ENCODE measurements at regions not wholly inside any gene's neighbourhood (a gene's known extent, or its start where the extent isn't known, plus 50 kb on each side); places are given as distances from the start of the nearest gene placed in this dataset.

GRCh38 chr1:22259551-22260282 lies 116.8 kb upstream of the WNT4 start:
- Histone ChIP-seq H3K27me3 (ENCODE audit: control insufficient read depth, insufficient read depth, low read length) (no peaks in the 10 kb centered on the region), H3K36me3 (replicated peaks; ENCODE audit: control insufficient read depth, insufficient read depth, low read length) (no peaks in the 10 kb centered on the region), H3K4me3 (ENCODE audit: insufficient read depth, low read depth, low read length) (no peak overlapping the region)
- DNase-seq = peak; percentile 39

- Histone ChIP-seq H3K27me3 (ENCODE audit: control insufficient read depth, insufficient read depth, low read length) (no peaks in the 10 kb centered on the region), H3K4me3 (ENCODE audit: insufficient read depth, low read depth, low read length) (no peak overlapping the region), H3K36me3 (replicated peaks; ENCODE audit: control insufficient read depth, insufficient read depth, low read length) (no peaks in the 10 kb centered on the region)
- no peak for DNase-seq
Observed at GRCh38 chr1:22260860-22261432, 118.0 kb upstream of the WNT4 start.

GRCh38 chr1:22261580-22261979 lies 118.7 kb upstream of the WNT4 start:
- DNase-seq = no peak
- Histone ChIP-seq H3K4me3 (ENCODE audit: insufficient read depth, low read depth, low read length) (no peak overlapping the region), H3K36me3 (replicated peaks; ENCODE audit: control insufficient read depth, insufficient read depth, low read length) (no peaks in the 10 kb centered on the region), H3K27me3 (ENCODE audit: control insufficient read depth, insufficient read depth, low read length) (no peaks in the 10 kb centered on the region)

GRCh38 chr1:22262583-22262982 lies 119.7 kb upstream of the WNT4 start:
- H3K4me3 ChIP-seq (ENCODE audit: insufficient read depth, low read depth, low read length) = no peak overlapping the region
- H3K36me3 ChIP-seq (replicated peaks; ENCODE audit: control insufficient read depth, insufficient read depth, low read length) = no peaks in the 10 kb centered on the region
- peak; percentile 83 for DNase-seq
- H3K27me3 ChIP-seq (ENCODE audit: control insufficient read depth, insufficient read depth, low read length) = no peaks in the 10 kb centered on the region

- no peaks in the 10 kb centered on the region for H3K36me3 ChIP-seq (replicated peaks; ENCODE audit: control insufficient read depth, insufficient read depth, low read length)
- no peak for DNase-seq
- no peak overlapping the region for H3K4me3 ChIP-seq (ENCODE audit: insufficient read depth, low read depth, low read length)
- no peaks in the 10 kb centered on the region for H3K27me3 ChIP-seq (ENCODE audit: control insufficient read depth, insufficient read depth, low read length)
Observed at GRCh38 chr1:22263359-22263758, 120.5 kb upstream of the WNT4 start.

GRCh38 chr1:22264464-22265341 lies 121.8 kb upstream of the WNT4 start:
- Histone ChIP-seq H3K27me3 (ENCODE audit: control insufficient read depth, insufficient read depth, low read length) (no peaks in the 10 kb centered on the region), H3K36me3 (replicated peaks; ENCODE audit: control insufficient read depth, insufficient read depth, low read length) (no peaks in the 10 kb centered on the region), H3K4me3 (ENCODE audit: insufficient read depth, low read depth, low read length) (no peak overlapping the region)
- peak; percentile 75 for DNase-seq

- H3K27me3 ChIP-seq (ENCODE audit: control insufficient read depth, insufficient read depth, low read length) = no peaks in the 10 kb centered on the region
- H3K4me3 ChIP-seq (ENCODE audit: insufficient read depth, low read depth, low read length) = no peak overlapping the region
- DNase-seq = no peak
- H3K36me3 ChIP-seq (replicated peaks; ENCODE audit: control insufficient read depth, insufficient read depth, low read length) = no peaks in the 10 kb centered on the region
Observed at GRCh38 chr1:22266141-22266540, 123.2 kb upstream of the WNT4 start.

- no peak overlapping the region for H3K4me3 ChIP-seq (ENCODE audit: insufficient read depth, low read depth, low read length)
- no peaks in the 10 kb centered on the region; the same call in 1 of the 2 replicates for H3K27me3 ChIP-seq (ENCODE audit: control insufficient read depth, insufficient read depth, low read length)
Observed at GRCh38 chr1:22267413-22268175, 124.7 kb upstream of the WNT4 start.

GRCh38 chr1:22268327-22268726 lies 125.4 kb upstream of the WNT4 start:
- no peaks in the 10 kb centered on the region; the same call in 1 of the 2 replicates for H3K27me3 ChIP-seq (ENCODE audit: control insufficient read depth, insufficient read depth, low read length)
- H3K4me3 ChIP-seq (ENCODE audit: insufficient read depth, low read depth, low read length) = no peak overlapping the region
- no peak for DNase-seq
- no peaks in the 10 kb centered on the region for H3K36me3 ChIP-seq (replicated peaks; ENCODE audit: control insufficient read depth, insufficient read depth, low read length)

More at GRCh38 chr1:22267413-22268175, 124.7 kb upstream of the WNT4 start:
- peak; percentile 59 for DNase-seq
- no peaks in the 10 kb centered on the region for H3K36me3 ChIP-seq (replicated peaks; ENCODE audit: control insufficient read depth, insufficient read depth, low read length)

- no peaks in the 10 kb centered on the region; the same call in 1 of the 2 replicates for H3K27me3 ChIP-seq (ENCODE audit: control insufficient read depth, insufficient read depth, low read length)
- peak; percentile 75 for DNase-seq
- no peaks in the 10 kb centered on the region for H3K36me3 ChIP-seq (replicated peaks; ENCODE audit: control insufficient read depth, insufficient read depth, low read length)
- H3K4me3 ChIP-seq (ENCODE audit: insufficient read depth, low read depth, low read length) = no peak overlapping the region
Observed at GRCh38 chr1:22271847-22272801, 129.2 kb upstream of the WNT4 start.

- Histone ChIP-seq H3K27me3 (ENCODE audit: control insufficient read depth, insufficient read depth, low read length) (no peaks in the 10 kb centered on the region; the same call in 1 of the 2 replicates), H3K36me3 (replicated peaks; ENCODE audit: control insufficient read depth, insufficient read depth, low read length) (no peaks in the 10 kb centered on the region), H3K4me3 (ENCODE audit: insufficient read depth, low read depth, low read length) (no peak overlapping the region)
- DNase-seq = no peak
Observed at GRCh38 chr1:22273686-22274681, 131.1 kb upstream of the WNT4 start.

GRCh38 chr1:22275167-22275566 lies 132.3 kb upstream of the WNT4 start:
- DNase-seq = no peak
- Histone ChIP-seq H3K36me3 (replicated peaks; ENCODE audit: control insufficient read depth, insufficient read depth, low read length) (no peaks in the 10 kb centered on the region), H3K4me3 (ENCODE audit: insufficient read depth, low read depth, low read length) (no peak overlapping the region), H3K27me3 (ENCODE audit: control insufficient read depth, insufficient read depth, low read length) (no peaks in the 10 kb centered on the region; the same call in 1 of the 2 replicates)

Measured in H7 (cell line).